Keratinocyte (primary cell): ENCODE measurements at regions not wholly inside any gene's neighbourhood (a gene's known extent, or its start where the extent isn't known, plus 50 kb on each side); places are given as distances from the start of the nearest gene placed in this dataset.

Experiments
- CTCF ChIP-seq, 3 experiments: IDR thresholded peaks in 1 of 3; conservative IDR thresholded peaks in 1 of 3; optimal IDR thresholded peaks in 1 of 3; 2 replicates in 2 of 3; 3 replicates in 1 of 3; pipeline versions ENCODE3 to v1.5.1; 2011; ENCODE audit warnings: low read length in 3 of 3, mild to moderate bottlenecking in 3 of 3, moderate library complexity in 2 of 3, control low read depth in 1 of 3, inconsistent platforms in 1 of 3; ENCODE audit not compliant: insufficient read depth in 2 of 3; ENCODE audit errors: extremely low read depth in 1 of 3
- EZH2 ChIP-seq: IDR thresholded peaks from one replicate; pipeline ENCODE4 v1.6.1; 2012; ENCODE audit warnings: inconsistent platforms, mild to moderate bottlenecking, low read length, moderate library complexity

GRCh38 chr19:30096596-30097370 lies 154.7 kb downstream of the URI1 start:
- TF ChIP-seq CTCF (optimal IDR thresholded peaks at IDR 0.05 in 1 of 3, IDR thresholded peaks at IDR 0.05 in 1 of 3, conservative IDR thresholded peaks at IDR 0.05 in 1 of 3; ENCODE audit: extremely low read depth in 1 of 3, insufficient read depth in 2 of 3, low read length in 3 of 3) (no peak), EZH2 (no peak)
